CD4-positive, alpha-beta T cell (primary cell): ENCODE measurements at regions not wholly inside any gene's neighbourhood (a gene's known extent, or its start where the extent isn't known, plus 50 kb on each side); places are given as distances from the start of the nearest gene placed in this dataset.

Experiments used
- ATAC-seq: fragments of 200-7000 bp; cut with Tn5 transposase; one replicate; pipeline ENCODE4 v1.10.0; 2022; ENCODE audit warnings: mild to moderate bottlenecking; ENCODE audit not compliant: poor library complexity
- CTCF ChIA-PET: fragments of 350-600 bp; sonication (Branson Sonifier 250); formaldehyde crosslinking; loops from one replicate; lab custom pipeline; 2021; ENCODE audit warnings: antibody characterized with exemption, inconsistent platforms; lab: Charles Lee
- POLR2A ChIA-PET: fragments of 350-600 bp; sonication (Branson Sonifier 250); formaldehyde crosslinking; loops from one replicate; lab custom pipeline; 2021; ENCODE audit warnings: antibody characterized with exemption, inconsistent platforms; lab: Charles Lee
- DNase-seq, 14 experiments: peaks; one replicate each; pipeline ENCODE4 v3.0.0-alpha.2; 2013 to 2020; ENCODE audit warnings: mixed read lengths in 2 of 14
- H3K27ac ChIP-seq, 2 donors: one replicate each; pipeline versions ENCODE4 v1.5.1 to v1.7.0; 2013; ENCODE audit warnings: low read length in 2 of 2, low read depth in 1 of 2, mild to moderate bottlenecking in 1 of 2
- H3K27me3 ChIP-seq, 2 experiments: 1 replicate in 1 of 2; 2 replicates in 1 of 2; pipeline versions ENCODE4 v1.6.1 to v1.7.0; 2013; ENCODE audit warnings: low read length in 2 of 2, control low read depth in 1 of 2, mild to moderate bottlenecking in 1 of 2, moderate library complexity in 1 of 2; ENCODE audit not compliant: insufficient read depth in 2 of 2, control insufficient read depth in 1 of 2
- H3K36me3 ChIP-seq: one replicate; pipeline ENCODE4 v1.6.1; 2013; ENCODE audit warnings: low read length, control low read depth; ENCODE audit not compliant: insufficient read depth
- H3K4me1 ChIP-seq: one replicate; pipeline ENCODE4 v1.6.1; 2013; ENCODE audit warnings: low read length, control low read depth; ENCODE audit not compliant: insufficient read depth
- H3K4me3 ChIP-seq: one replicate; pipeline ENCODE4 v1.5.1; 2013; ENCODE audit warnings: mild to moderate bottlenecking, low read length, moderate library complexity
- H3K9me3 ChIP-seq, 2 experiments: 1 replicate in 1 of 2; 2 replicates in 1 of 2; pipeline versions ENCODE4 v1.6.1 to v1.7.0; 2013; ENCODE audit warnings: low read length in 2 of 2, mild to moderate bottlenecking in 2 of 2, control low read depth in 1 of 2, moderate library complexity in 1 of 2; ENCODE audit not compliant: control insufficient read depth in 1 of 2, insufficient read depth in 1 of 2
- H3K27ac Mint-ChIP-seq: one replicate; pipeline ENCODE4 v1.8.0; 2020; ENCODE audit warnings: mixed read lengths
- H3K27me3 Mint-ChIP-seq: one replicate; pipeline ENCODE4 v1.8.0; 2021; ENCODE audit warnings: mixed read lengths
- H3K36me3 Mint-ChIP-seq: one replicate; pipeline ENCODE4 v1.8.0; 2021; ENCODE audit warnings: low read depth, mixed read lengths
- H3K4me1 Mint-ChIP-seq: one replicate; pipeline ENCODE4 v1.8.0; 2021; ENCODE audit warnings: low read depth, mixed read lengths
- H3K4me3 Mint-ChIP-seq: one replicate; pipeline ENCODE4 v1.8.0; 2020; ENCODE audit warnings: mild to moderate bottlenecking, mixed read lengths
- H3K9me3 Mint-ChIP-seq: one replicate; pipeline ENCODE4 v1.8.0; 2020; ENCODE audit warnings: mixed read lengths
- intact Hi-C, 2 experiments: fragments of 100-400 bp; cut with DNase I in 1 of 2; cut with micrococcal nuclease in 1 of 2; formaldehyde crosslinking; loops; one replicate each; pipeline versions ENCODE4 v1.15.1 to v1.9.0; 2023 to 2025; cut with DNase I, micrococcal nuclease
- TF ChIP-seq, protein P1 (sequence below): fragments of 200-600 bp; IDR thresholded peaks from one replicate; pipeline ENCODE4 v1.8.0; 2022; ENCODE audit warnings: antibody characterized with exemption, mild to moderate bottlenecking

DNA sequence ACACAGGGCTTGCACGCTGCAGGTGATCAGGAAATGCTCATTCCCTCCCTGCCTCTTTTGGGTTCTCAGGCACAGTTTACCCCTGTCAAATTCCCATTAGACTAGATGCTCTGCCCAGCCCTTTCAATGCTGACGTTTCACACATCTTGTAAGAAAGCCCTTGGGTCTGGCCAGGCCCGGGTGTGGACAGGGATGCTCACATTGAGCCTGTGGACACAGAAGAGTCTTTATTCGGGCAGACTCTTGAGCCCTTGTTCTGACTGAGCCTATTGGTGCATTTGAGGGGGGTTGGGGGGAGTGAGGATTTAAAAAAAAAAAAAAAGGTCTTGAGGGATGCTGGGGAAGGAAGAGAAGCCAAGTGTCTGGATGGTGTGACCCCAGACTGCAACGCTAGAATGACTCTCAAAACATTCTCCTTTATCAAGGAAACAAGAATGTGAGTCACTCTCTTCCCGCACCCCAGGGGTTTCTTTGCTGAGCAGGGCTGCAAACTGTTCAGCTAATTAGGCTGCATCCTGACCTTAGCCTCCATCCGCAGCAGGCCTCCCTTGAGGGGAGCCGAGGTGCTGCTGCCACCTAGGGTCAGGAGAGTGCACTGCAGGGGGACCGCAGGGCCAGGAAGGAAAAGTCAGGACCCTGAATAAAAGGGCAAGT, 53.6 kb upstream of the TMEM72 start:
- ATAC-seq, result peak; percentile 84

DNA sequence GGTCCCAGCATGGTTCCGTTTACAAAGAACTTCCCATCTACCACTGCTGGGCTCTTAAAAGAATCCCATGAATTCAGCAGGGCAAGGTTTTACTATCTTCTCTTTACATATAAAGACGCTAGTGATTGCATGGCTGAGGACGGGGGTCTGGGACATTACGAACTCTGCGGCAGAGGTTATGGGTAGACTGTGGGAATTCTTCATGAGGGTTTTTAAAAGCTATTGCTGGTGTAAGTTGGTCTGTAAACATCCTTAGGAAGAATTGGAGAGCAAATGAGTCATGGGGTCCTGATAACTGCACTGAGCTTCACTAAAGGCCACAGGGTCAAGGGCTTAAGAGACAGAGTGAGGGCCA, 53.1 kb upstream of the TMEM72 start:
- Mint-ChIP-seq H3K27ac (no peak overlapping the region), H3K27me3 (peaks cover 8% of the 10 kb centered on the region), H3K4me1 (peaks cover 1% of the 10 kb centered on the region), H3K36me3 (no peaks in the 10 kb centered on the region), H3K4me3 (no peak overlapping the region), H3K9me3 (no peaks in the 10 kb centered on the region)
- Histone ChIP-seq H3K36me3 (no peaks in the 10 kb centered on the region), H3K27me3 (peaks cover 3 to 5% of the 10 kb centered on the region in 2 experiments), H3K27ac (no peak overlapping the region), H3K4me3 (no peak overlapping the region), H3K4me1 (no peaks in the 10 kb centered on the region), H3K9me3 (no peaks in the 10 kb centered on the region)
- CTCF ChIA-PET, result interaction anchor here (0.7 to 1.6 kb wide), 3 partner anchors 12 to 1168 kb away, joined by 3 to 4 read pairs (median 3); no protein-coding TSS in a partner anchor
- POLR2A ChIA-PET, result interaction anchor here (1.4 kb wide), 1 partner anchor 10 kb away, joined by 3 read pairs; no protein-coding TSS in a partner anchor
- intact Hi-C loops, result no loop called here
- no peak for DNase-seq
- TF ChIP-seq, protein P1, sequence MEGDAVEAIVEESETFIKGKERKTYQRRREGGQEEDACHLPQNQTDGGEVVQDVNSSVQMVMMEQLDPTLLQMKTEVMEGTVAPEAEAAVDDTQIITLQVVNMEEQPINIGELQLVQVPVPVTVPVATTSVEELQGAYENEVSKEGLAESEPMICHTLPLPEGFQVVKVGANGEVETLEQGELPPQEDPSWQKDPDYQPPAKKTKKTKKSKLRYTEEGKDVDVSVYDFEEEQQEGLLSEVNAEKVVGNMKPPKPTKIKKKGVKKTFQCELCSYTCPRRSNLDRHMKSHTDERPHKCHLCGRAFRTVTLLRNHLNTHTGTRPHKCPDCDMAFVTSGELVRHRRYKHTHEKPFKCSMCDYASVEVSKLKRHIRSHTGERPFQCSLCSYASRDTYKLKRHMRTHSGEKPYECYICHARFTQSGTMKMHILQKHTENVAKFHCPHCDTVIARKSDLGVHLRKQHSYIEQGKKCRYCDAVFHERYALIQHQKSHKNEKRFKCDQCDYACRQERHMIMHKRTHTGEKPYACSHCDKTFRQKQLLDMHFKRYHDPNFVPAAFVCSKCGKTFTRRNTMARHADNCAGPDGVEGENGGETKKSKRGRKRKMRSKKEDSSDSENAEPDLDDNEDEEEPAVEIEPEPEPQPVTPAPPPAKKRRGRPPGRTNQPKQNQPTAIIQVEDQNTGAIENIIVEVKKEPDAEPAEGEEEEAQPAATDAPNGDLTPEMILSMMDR, result peak; percentile 48
- ATAC-seq, result no peak

More for the DNA sequence above, 53.6 kb upstream of the TMEM72 start:
- Histone ChIP-seq H3K4me3 (no peak overlapping the region), H3K36me3 (no peaks in the 10 kb centered on the region), H3K27me3 (peaks cover 0 to 5% of the 10 kb centered on the region in 2 experiments), H3K9me3 (no peaks in the 10 kb centered on the region), H3K27ac (no peak overlapping the region), H3K4me1 (no peaks in the 10 kb centered on the region)
- H3K4me1 Mint-ChIP-seq, result no peaks in the 10 kb centered on the region
- no peaks in the 10 kb centered on the region for H3K36me3 Mint-ChIP-seq
- ChIA-PET CTCF (interaction anchor here (0.7 to 1.6 kb wide), 3 partner anchors 12 to 1167 kb away, joined by 3 to 4 read pairs (median 3); no protein-coding TSS in a partner anchor), POLR2A (interaction anchor here (1.4 kb wide), 1 partner anchor 10 kb away, joined by 3 read pairs; no protein-coding TSS in a partner anchor)
- intact Hi-C loops, result loop anchor here in 1 of 2 experiments (2.0 kb wide), 1 partner anchor 1185 kb away; no protein-coding TSS in a partner anchor
- H3K27ac Mint-ChIP-seq, result no peak overlapping the region
- H3K27me3 Mint-ChIP-seq, result peaks cover 3% of the 10 kb centered on the region
- H3K4me3 Mint-ChIP-seq, result no peak overlapping the region
- TF ChIP-seq, protein P1, result peak; percentile 98
- DNase-seq, result peak; percentile 20 to 69 (median 43)
- no peaks in the 10 kb centered on the region for H3K9me3 Mint-ChIP-seq

DNA sequence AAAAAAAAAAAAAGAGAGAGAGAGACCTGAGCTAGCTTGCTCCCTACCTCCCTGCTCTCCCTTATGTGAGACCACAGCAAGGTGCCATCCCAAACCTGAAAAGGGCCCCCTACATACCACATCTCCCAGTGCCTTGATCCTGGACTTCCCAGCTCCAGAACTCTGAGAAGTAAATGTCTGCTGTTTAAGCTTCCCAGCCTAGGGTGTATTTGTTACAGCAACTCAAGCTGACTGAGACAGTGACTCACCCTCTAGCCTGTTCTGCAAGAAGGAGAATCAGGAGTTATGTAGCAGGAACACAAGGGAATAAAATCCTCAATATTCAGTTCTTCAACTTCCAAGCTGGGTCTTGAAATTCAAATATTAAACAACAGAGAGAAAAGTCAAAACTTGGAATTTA, 52.1 kb upstream of the TMEM72 start:
- peaks cover 18% of the 10 kb centered on the region for H3K27me3 Mint-ChIP-seq
- no peaks in the 10 kb centered on the region for H3K9me3 Mint-ChIP-seq
- ATAC-seq (no peak), DNase-seq (no peak)
- POLR2A ChIA-PET, result no interaction called here
- no peak overlapping the region for H3K4me3 Mint-ChIP-seq
- no peak overlapping the region for H3K27ac Mint-ChIP-seq
- Histone ChIP-seq H3K4me1 (peaks cover 4% of the 10 kb centered on the region), H3K36me3 (no peaks in the 10 kb centered on the region), H3K4me3 (no peak overlapping the region), H3K27me3 (peaks cover 7 to 8% of the 10 kb centered on the region in 2 experiments), H3K9me3 (no peaks in the 10 kb centered on the region), H3K27ac (no peak overlapping the region)
- H3K4me1 Mint-ChIP-seq, result peaks cover 10% of the 10 kb centered on the region
- TF ChIP-seq, protein P1, result no peak
- intact Hi-C loops, result no loop called here
- CTCF ChIA-PET, result no interaction called here
- H3K36me3 Mint-ChIP-seq, result no peaks in the 10 kb centered on the region
